HG02840 (cell line): ENCODE measurements at regions not wholly inside any gene's neighbourhood (a gene's known extent, or its start where the extent isn't known, plus 50 kb on each side); places are given as distances from the start of the nearest gene placed in this dataset.

Source experiments
- ATAC-seq: cut with Tn5 transposase; IDR thresholded peaks from one replicate; pipeline ENCODE4 v1.9.1; 2021; ENCODE audit warnings: mild to moderate bottlenecking, moderate library complexity, moderate number of reproducible peaks; ENCODE audit not compliant: unreplicated experiment, low FRiP score

DNA sequence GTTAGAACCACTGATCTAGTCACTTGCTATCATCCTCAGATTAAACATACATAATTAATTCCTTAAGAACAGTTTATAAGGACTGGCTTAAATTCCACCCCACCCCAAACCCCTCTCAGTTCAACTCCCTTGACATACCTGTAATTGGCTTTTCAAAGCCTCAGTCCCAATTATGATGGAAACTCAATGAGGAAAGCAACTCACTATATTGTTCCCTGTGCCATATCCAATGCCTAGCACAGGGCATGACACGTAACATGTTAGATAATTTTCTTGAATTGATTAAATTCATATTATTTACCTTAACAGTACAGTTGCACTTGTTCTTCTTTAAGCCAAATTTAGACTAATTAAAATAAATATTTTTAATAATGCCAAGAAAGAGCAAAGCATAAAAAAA lies 465.1 kb upstream of the CHAC2 start:
- ATAC-seq: no peak

GRCh38 chr2:53289309-53290006 lies 478.1 kb upstream of the CHAC2 start:
- no peak for ATAC-seq

GRCh38 chr2:53286345-53286744 lies 481.3 kb upstream of the CHAC2 start:
- ATAC-seq: no peak

DNA sequence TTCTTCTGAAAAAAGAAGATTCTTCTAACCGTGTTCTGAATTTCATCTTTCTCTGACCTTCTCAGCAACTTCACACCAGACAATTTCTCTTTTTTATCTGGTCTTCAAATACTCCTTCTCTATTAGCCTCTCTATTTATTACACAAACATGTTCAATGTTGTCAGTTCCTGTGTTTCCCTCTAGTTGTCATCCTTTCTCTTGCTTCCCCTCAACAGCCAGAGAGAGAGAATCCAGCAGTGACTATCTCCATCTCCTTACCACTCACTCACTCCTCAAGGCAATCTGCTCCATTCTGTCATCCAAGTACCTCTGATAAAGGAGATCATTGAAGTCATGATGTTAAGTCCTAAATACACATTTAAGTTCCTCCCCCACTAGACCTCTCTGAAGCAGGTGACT lies 491.9 kb upstream of the CHAC2 start:
- no peak for ATAC-seq

GRCh38 chr2:53268626-53269025 lies 499.0 kb upstream of the CHAC2 start:
- no peak for ATAC-seq

DNA sequence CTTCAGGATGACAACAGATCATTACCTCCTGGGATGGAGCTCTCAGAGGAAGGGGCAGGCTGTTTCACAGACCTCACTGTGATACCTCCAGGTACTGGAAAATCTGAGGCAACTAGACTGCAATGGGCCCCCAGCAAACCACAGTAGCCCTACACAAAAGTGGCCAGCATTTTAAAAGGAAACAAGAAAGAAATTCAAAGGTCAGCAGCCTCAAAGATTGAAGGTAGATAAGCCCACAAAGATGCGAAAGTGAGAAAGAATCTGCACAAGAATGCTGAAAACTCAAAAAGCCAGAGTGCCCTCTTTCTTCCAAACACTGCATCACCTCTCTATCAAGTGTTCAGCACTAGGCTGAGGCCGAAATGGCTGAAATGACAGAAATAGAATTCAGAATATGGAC lies 499.5 kb upstream of the CHAC2 start:
- ATAC-seq: no peak

- no peak for ATAC-seq
Observed at GRCh38 chr2:53265544-53266299, 501.9 kb upstream of the CHAC2 start.

DNA sequence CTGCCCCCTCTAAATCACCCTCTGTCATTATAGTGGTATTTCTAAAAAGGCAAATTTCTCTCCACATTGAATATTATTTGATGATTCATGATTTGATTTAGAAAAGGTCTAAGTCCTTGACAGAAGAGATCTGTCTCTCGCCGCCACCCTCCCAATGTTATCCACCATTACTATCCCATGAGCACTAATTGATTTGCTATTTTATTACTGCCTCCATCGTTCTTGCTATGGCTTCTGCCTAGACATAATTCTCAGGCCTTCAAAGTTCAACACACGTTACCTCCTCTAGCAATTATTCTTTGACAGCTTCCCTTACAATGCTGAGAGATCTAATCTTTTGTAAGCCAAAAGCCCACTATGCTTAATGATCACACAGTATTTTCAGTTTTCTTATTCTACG lies 507.0 kb upstream of the CHAC2 start:
- no peak for ATAC-seq

- ATAC-seq: no peak
Observed at GRCh38 chr2:53259395-53260009, 508.1 kb upstream of the CHAC2 start.

GRCh38 chr2:53257287-53257686 lies 510.3 kb upstream of the CHAC2 start:
- no peak for ATAC-seq

DNA sequence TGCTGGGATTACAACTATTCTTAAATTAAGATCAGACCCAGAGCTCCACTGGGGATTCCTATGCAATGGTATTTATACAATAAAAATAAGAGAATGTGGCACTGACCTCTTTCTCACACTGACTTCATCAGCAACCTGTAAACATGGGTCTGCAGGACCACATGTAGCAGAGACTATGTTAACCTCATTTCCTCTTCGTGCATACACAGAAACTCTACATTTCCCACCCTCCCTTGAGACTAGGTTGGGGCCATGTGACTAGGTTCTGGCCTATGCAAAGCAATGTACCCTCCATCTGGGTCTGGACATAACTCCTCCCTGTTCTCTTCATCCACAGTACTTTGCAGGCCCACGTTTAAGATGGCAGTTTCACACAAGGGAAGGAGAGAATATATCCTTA lies 514.4 kb upstream of the CHAC2 start:
- ATAC-seq: no peak

GRCh38 chr2:53252115-53252514 lies 515.5 kb upstream of the CHAC2 start:
- ATAC-seq: no peak

- ATAC-seq: no peak
Observed at GRCh38 chr2:53247956-53248735, 519.5 kb upstream of the CHAC2 start.

- no peak for ATAC-seq
Observed at GRCh38 chr2:53243430-53243829, 524.2 kb upstream of the CHAC2 start.

DNA sequence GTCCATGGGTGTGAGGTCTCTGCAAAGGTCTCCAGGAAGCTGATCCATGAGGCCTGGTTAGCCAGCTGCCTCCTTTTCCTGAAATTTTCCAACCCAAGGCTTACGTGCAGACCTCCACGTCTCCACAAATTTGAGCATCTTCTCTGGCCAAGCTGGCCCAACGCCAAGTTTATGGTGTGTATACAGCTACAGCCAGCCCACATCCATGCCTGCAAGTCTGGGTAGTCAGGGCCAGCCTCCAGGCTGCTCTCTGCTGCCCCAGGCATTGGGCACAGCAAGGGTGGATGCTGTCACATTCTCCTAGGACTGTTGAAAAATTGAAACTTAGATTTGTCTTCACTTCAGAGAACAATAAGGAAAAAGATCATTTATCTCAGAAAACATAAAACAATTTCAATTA lies 525.5 kb upstream of the CHAC2 start:
- no peak for ATAC-seq

DNA sequence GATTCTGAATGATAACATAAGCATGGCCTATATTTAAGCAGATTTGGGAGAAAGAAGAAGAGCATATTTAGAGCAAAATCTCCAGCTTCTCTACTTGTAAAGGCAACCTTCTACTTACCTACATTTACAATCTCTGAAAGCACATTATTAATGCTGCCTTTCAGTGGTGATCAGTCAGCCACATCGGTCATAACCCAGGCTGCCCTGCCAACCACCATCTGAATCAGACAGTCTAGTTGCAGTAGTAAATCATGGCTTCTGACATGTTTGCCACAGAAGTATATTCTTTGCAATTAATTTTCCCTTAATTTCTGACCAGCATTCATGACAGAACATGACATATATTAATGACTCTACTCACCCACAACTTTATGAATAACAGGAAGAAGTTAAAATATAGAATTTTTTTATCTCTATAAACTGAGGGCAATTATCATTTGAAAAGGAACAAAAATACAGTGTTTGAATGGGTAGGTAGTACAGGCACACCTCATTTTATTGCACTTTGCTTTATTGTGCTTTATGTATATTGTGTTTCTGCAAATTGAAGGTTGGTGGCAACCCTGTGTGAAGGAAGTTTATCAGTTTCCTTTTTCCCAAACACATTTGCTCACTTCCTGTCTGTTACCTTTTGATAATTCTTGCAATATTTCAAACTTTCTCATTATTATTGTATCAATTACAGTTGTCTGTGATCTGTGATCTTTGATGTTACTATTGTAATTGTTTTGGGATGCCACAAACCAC lies 531.6 kb upstream of the CHAC2 start:
- ATAC-seq: no peak

DNA sequence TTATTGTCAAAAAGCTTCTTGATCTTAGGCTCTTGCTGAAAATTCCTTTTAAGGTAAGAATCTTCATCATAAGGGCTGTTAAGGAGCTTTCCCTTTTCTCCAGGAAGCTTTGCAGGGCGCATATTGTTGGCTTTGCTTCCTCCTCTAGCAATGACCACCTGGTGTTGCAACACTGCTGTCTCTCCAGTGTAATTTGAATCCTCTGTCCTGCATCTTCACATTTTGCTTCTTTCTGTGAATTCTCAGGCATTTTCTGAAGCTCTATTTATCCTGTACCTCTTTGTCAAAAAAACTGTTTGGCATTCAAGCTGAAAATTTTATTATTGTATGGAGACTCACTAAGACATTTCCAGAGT lies 533.1 kb upstream of the CHAC2 start:
- ATAC-seq: no peak

GRCh38 chr2:53233759-53234547 lies 533.7 kb upstream of the CHAC2 start:
- ATAC-seq: no peak

DNA sequence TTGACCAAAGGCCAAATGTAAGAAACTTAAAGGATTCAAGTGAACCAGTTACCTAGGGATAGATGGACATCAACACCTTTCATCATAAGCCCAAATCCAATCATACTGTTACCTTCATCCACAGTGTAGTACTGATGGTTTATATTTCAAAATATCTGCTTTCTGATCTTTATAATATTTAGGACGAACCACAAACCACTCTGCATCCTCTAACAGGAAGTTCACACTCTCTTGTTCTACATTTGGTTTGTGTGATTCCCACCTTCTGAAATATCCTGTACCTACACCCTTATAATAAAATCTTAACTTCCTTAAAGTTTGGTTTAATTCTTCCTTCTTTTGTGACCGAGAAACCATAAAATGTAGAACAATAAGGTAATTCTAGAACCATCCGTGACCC lies 535.7 kb upstream of the CHAC2 start:
- no peak for ATAC-seq

- ATAC-seq: no peak
Observed at GRCh38 chr2:53230691-53231090, 536.9 kb upstream of the CHAC2 start.
